SIG-M5 treated with dmso at 0.1 percent for 504 hours (cell line): ENCODE measurements at regions not wholly inside any gene's neighbourhood (a gene's known extent, or its start where the extent isn't known, plus 50 kb on each side); places are given as distances from the start of the nearest gene placed in this dataset.
"Not testable (repeated sequence)": the region's sequence is repeated elsewhere in the genome, so short reads cannot be mapped to it uniquely, and the experiment has no call there.

Source experiments
- DNase-seq: peaks from one replicate; lab custom pipeline; 2025; ENCODE audit not compliant: unreplicated experiment; lab: John Stamatoyannopoulos, UW

DNA sequence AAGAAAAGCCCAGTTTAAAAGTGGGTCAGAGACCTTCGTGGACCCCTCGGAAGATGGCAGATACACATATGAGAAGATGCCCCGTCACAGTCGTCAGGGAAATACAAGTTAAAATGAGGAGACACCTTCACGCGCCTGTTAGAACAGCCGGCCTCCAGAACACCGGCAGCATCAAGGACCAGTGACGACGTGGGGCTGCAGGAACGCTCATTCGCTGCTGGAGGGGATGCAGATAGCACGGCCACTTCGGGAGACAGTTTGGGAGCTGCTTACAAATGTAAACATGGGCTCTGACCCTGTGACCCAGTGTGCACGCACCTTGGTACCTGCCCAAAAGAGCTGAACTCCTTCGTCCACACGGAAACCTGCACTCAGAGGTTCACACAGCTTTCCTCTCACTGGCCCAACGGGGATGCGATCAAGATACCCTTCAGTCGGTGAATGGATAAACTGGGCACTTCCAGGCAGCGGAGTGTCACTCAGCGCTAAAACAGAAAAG is 83.7 kb upstream of the CTDP1 start:
- no peak for DNase-seq

DNA sequence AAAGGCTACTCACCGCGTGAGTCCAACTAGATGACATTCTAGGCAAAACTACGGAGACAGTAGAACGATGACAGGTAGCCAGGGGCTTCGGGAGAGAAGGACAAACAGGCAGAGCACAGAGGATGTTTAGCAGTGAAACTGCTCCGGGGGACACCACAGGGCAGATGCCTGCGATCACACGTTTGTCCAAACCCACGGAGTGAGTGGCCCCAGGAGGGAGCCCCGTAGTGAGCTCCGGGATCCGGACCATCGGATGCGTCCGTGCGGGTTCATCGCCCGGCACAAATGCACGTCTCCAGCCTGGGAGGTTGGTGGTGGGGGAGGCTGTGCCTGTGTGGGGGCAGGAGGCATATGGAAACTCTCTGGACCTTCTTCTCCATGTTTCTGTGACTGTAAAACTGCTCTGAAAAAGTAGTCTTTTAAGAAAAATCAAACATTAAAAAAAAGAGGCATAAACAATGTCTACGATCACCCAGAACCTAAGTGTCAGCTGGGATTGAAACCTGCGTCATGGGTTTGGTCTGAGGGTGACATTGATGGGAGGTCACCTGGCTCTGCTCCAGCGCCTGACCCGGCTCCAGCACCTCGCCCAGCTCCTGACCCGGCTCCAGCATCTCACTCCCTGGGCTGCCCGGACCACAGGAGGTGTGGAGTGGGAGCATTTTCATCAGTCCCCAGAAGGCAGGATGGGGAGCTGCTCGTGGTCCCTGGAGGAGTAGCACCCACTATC is 83.0 kb upstream of the CTDP1 start:
- no peak for DNase-seq

DNA sequence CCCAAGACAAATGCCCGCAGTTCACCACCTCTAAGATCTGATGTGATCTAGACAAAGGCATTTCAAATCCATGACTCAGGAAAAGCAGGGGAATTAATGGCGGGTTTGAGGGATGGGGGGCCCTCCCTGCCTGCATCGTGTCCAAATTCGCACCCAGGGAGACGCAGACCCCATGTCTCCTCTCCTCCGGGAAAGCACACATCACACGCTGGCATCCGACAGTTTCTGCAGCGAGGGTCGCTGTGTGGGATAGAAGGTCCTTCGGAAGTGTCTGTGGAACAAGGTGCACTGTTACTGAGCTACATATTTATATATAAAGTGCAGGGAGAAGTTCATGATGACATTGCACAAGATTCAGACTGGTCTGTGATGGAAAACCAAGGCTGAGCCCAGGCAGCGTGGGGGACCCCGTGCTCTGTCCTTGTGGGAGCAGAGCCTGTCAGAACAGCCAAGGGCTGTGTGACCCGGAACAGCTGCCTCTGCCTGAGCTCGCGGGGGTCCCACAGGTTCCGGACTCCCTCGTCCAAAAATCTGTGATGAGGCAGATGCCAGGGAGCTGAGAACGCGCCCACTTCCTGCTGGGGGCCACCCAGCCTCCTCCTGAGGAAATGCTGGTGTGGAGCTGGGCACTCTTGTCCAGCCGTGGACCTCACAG is 82.3 kb upstream of the CTDP1 start:
- no peak for DNase-seq

DNA sequence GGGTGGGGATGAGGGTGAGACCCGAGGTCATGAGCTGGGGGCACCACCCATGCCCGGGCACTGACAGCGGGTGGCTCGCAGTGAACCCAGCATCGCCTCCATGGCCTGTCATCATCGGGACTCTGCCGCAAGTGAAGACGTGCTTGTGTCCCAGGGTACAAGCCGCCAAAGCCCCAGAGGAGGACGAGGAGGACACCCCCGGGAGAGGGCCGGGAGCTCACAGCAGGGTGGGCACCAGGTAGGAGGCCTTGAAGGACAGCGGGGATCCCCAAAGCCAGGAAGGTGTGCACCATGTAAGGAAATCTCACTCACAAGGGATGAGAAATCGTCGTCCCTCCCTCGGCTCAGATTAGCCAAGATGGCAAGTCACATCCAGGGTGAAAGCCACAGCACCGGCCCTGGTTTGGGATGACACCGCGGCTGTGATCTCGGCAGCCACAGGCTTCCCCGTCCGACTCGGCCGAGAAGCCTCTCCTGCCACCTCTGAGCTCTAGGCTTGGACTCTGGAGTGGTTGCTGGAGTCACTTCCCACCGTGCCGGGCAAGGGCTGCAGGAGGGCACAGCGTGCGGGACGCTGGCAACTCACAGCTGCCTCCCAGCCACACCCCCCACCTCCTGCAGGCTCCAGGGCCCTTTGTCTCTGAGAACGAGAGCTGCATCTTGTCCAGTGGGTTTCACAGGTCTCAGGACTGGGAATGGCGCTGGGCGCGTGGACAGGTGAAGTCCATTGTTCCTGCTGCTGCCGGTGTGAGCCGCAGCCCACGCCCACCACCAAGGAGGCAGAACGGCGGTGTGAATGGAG is 81.6 kb upstream of the CTDP1 start:
- DNase-seq, result no peak

DNA sequence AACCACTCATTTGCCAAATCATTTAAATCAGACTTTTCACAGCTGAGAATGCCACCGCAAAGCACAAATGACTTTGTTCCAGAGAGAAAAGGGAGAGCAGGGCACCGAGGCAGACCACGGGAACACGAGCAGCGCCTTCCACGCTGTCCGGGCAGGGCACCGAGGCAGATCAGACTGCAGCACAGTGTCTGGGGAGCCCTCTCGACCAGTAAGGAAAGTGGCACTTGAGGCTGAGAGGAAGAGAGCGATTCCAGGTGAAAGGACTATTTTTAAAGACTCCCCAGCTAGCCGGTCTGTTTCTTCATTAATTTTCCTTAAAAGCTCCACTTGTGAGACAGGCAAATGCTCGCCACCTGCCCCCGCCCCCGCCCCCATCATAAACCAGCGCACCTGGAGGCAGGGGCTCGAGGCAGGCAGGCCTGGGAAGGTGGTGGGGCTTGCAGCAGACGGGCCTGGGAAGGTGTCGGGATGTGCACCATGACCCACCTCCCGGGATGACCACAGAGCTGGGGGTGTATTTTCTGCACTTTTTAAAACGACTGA is 80.9 kb upstream of the CTDP1 start:
- DNase-seq, result no peak

DNA sequence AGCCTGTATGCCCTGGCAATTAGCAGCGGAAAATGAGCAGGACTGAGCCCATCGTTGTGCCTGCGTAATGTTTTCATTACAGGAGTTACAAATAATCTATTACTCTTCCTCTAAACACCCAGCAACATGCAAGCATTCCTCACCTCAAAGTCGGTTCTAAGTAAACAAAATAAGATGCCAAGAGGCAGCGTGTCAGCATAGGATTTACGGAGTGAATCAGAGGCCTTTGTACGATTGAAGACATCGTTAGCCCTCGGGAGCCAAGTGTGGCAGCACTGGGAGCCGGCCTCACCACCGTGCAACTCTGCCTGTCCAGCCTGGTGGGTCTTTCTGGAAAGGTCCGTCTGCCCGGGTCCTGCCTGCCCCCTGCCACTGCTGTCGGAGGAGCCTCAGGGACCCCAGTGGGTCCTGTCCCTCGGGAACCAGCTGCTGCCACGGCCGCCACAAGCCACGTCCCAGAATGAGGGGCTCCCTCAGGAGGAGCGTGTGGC is 80.1 kb upstream of the CTDP1 start:
- no peak for DNase-seq

DNA sequence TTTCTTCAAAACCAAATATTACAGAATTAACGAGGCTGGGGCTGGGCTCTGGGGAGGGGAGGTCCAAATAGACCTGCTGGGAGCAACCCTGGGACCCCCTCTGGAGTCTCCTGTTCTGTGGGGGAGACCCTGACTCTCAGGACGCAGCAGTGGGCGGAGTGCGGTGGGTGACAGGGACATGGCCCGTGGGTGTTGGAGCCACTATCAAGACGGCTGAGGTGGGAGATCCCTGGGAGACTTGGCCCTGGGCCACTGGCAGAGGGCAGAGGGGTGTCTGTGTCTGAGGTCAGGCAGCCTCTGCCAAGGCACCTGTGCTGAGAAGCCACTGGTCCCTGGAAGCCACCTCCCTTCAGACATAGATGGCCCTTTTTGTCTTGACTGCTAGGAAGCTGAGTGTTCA is 79.5 kb upstream of the CTDP1 start:
- DNase-seq, result no peak

DNA sequence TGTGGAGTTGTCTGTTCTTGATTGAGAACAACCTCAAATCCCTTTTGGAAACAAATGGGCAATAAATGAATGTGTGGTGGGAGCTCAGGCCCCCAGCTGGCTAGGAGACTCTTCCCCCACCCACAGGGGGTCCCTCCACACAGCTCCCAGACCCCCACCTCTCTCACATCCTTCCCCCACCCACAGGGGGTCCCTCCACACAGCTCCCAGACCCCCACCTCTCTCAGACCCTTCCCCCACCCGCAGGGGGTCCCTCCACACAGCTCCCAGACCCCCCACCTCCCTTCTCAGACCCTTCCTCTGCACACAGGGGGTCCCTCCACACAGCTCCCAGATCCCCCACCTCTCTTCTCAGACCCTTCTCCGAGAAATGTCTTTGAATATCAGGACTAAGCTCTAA is 79.0 kb upstream of the CTDP1 start:
- DNase-seq, result no peak

DNA sequence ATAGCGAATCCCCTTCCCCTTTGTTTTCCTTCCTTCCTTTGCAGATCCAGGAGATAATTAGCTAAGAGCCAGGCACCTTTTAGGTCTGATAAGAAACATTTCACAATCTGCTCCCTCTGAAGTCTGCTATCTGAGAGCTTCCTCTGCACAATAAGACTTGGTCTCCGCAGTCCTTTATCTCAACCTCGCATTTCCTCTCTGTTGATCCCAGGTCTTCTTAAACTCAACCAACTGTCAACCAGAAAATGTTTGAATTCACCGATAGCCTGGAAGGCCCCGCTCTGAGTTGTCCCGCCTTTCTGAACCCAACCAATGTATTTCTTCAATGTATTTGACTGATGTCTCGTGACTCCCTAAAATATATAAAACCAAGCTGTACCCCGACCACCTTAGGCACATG is 78.4 kb upstream of the CTDP1 start:
- no peak for DNase-seq

DNA sequence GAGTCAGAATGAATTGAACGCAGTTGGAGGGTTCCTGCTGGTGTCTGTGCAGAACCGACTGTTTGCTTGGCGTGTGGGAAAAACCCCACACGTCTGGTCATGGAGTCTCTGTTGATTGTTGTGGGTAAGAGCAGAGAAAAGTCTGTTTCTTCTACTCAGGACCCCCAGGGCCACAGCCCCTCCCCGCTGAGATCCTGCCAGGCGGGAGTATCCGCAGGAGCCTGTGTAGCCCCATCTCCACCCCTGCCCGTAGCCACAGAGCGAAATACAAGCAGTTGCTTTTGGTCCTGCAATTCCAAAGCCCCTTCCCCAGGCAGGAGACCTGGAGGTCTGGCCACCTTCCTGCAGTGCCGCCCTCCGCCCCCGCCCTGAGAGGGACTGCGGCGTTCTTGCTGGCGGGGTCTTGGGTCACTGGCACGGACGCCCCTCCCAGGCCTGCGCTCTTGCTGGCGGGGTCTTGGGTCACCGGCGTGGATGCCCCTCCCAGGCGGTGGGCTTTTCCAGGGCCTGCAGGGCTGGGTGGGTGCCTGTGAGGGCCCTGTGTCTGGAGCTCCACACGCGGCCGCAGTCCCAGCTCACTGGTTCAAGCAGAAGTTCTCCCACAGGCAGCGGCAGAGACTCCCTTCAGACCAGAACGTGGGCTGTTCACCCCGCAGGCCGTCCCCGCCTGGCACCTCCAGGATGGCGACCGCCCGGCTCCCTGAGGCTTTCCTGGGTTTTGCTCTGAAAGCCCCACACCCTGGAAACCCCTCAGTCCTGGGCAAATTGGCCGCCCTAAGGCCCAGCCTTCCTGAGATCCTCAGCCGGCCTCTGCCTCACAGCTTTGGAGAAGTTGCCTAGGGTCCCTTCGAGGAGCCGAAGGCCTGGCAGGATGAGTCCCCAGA is 76.0 kb upstream of the CTDP1 start:
- no peak for DNase-seq

DNA sequence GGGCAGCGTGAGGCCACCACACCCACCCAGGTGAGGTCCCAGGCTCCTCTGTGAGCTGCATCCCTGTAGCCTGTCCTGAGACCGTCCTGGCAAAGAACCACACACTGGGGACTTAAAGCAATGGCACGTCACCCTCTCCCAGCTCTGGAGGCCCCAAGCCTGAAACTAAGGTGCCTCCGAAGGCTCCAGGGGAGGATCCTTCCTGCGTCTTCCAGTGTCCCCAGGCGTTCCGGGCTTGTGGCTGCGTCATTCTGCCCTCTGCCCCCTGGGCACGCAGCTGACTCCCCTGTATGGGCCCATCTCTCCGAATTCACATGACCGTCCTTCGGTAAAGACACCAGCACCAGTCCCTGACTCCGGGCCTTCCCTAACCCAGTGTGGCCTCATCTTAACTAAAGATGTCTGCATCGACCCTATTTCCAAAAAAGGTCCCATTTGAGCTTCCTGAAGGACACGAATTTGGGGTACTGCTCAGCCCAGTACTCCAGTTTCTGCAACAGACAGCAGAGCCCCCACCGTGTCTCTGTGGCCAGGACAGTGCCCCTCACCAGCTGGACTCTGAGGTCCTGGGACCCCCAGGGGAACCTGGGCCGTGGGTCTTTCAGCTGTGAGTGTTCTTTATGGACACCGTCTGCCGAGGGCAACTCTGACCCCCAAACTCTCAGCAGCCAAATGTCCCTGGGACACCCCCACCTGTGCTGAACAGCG is 75.2 kb upstream of the CTDP1 start:
- DNase-seq, result no peak

DNA sequence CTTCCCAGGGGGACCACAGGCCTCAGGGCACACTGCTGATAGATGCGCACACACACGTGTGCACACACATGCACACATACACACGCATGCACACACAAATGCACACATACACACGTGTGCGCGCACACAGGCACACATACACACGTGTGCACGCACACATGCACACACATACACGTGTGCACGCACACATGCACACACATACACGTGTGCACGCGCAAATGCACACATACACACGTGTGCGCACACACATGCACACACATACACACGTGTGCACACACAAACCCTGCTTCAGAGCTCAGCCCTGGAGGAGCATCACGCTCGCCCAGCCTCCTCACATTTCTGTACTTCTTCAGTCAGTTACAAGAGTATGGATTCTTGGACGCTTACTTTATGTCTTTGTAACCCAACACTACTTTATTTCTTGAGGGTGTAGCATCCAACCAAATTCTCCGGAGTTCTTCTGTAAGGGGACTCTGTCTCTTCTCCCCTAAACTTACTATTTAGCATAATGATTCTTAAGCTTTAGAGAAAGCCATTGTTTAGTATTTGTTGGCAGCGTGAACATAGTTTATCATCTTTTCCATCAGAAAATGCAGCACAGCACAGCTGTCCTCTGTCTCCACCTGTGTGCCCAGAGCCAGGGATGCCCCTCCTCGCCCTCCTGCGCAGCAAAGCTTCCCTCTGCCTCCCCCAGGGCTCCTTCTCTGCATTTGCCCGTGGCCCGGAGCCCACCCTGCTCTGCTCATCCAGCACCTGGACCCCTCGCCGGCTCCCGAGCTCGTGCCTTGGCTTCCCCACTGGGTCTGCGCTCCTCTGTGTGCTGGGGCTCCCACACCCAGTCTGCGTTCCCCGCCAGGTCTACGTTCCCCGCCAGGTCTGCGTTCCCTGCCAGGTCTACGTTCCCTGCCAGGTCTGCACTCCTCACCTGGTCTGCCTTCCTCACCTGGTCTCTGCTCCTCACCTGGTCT is 74.4 kb upstream of the CTDP1 start:
- no peak for DNase-seq

DNA sequence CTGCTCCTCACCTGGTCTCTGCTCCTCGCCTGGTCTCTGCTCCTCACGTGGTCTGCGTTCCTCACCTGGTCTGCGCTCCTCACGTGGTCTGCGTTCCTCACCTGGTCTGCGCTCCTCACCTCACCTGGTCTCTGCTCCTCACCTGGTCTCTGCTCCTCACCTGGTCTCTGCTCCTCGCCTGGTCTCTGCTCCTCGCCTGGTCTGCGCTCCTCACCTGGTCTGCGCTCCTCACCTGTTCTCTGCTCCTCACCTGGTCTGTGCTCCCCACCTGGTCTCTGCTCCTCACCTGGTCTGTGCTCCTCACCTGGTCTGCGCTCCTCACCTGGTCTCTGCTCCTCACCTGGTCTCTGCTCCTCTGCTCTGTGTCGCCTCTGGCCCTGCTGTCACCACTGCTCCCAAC is 73.5 kb upstream of the CTDP1 start:
- not testable (repeated sequence) for DNase-seq

DNA sequence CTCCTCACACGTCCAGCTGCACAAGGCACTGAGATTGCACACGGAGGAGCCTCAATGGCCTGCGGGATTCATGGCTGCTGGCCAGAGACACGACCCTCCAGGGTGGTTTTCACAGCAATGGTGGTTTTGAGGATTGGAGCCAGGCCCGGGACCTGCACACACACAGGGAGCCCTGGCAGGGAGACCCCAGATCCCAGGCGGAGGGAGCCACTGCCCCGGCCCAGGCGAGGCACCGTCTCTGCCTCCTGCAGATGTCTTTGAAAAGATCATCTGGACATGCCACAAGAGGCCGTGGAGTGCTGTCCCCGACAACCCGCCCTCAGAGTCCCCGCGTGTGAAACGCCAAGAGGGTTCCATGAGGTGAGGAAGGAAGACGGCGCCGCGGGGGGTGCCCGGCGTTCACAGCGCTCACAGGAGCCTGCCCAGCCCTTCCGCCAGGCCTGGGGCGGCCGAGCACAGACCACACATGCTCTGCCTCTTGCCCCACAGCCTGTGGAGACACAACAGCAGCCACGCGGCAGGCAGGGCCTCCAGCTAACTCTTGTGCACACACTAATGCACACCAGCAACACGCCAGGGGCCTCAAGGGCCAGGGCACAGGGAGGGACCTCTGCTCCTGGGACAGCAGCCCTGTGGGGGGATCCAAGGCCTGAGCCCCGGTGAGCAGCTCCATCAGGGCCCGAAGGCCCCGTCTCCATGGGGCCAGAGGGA is 72.8 kb upstream of the CTDP1 start:
- no peak for DNase-seq

DNA sequence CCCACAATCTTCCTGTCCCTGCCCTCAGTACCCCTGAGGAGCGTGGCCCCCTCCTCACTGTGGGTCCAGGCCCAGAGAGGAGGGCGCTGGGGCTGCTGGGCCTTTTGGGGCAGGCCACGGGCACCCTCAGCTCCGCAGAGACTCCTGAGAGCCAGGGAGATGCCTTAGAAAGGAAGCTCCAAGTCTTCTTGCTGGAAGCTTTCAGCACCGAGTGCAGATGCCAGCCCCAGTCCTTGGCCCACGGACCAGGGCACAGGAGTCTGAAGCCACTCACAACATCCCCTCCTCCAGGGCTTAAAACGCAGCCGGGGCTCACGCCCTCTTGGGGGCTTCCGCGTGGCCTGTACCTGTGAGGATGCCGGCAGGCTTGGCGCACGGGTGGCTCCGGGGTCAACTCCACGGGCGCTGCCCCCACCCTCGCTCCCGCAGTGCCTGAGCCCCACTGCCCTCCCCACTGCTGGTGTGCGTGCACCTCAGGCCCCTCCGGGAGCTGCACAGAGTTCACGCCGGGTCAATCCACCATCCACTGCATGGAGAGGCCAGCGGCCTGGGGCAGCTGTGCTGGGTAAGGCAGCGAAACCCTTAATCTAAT is 72.1 kb upstream of the CTDP1 start:
- DNase-seq, result no peak

DNA sequence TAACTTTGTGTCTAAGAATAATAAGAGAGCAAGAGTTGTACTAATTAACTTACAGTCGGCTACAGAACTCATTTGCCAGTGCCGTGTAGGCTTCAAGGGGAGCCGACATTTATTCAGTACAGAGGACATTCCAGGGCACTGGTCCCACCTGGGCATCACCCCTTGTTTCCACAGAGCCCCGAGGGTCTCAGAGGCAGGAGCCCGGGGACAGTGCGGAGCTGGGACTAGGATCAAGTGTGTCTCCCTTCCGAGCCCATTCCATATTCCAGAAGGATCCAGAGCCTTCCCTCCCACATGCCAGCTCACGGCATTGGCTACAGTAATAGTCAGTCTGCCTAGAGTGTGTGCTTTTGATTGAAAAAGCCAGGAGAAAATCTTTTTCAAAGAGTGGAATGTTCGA is 71.5 kb upstream of the CTDP1 start:
- no peak for DNase-seq

DNA sequence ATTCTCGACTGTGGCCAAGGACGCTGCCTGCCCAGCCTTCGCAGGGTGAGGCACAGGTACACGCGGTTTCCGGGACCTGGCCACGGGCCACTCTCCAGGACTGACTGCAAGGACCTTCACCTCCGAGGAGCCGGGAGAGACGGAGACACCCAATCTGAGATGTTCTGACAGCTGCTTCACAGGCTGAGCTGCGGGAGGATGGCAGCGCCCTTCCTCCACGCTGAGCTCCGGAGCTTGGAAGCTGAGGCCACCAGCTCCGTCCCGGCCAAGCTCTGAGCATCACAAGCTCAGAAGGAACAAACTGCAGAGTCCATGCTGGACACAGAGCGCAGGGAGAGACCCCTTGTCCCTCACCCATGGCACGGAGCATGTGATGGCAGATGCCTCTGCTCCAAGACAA is 71.1 kb upstream of the CTDP1 start:
- DNase-seq, result no peak

DNA sequence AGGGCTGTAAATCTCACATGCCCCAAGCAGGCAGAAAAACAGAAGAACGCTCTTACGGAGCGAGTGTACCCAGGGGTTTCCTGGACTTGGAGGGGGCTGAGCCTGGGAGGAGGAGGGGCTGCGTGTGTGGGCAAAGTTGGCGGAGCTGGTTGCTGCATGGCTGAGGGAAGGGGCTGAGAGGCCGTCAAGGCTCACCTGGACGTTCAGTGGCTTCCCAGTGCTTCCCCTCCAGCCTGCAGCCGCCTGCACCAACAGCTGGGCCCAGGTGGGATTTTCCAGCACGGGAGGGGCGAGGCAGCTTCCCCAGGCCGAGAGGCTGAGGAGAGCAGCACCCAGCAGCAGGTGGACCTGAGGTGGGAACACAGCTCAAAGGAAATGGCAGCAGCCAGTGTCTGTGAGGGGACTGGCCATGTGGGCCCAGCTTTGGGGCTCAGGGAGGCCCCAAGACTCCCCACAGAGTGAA is 70.6 kb upstream of the CTDP1 start:
- DNase-seq, result no peak
